Renal cortical epithelial cell (primary cell): ENCODE measurements at regions not wholly inside any gene's neighbourhood (a gene's known extent, or its start where the extent isn't known, plus 50 kb on each side); places are given as distances from the start of the nearest gene placed in this dataset.
"Not testable (repeated sequence)": the region's sequence is repeated elsewhere in the genome, so short reads cannot be mapped to it uniquely, and the experiment has no call there.

Experiments used
- DNase-seq: peaks from one replicate; pipeline ENCODE4 v3.0.0-alpha.2; 2011; ENCODE audit warnings: low read depth

DNA sequence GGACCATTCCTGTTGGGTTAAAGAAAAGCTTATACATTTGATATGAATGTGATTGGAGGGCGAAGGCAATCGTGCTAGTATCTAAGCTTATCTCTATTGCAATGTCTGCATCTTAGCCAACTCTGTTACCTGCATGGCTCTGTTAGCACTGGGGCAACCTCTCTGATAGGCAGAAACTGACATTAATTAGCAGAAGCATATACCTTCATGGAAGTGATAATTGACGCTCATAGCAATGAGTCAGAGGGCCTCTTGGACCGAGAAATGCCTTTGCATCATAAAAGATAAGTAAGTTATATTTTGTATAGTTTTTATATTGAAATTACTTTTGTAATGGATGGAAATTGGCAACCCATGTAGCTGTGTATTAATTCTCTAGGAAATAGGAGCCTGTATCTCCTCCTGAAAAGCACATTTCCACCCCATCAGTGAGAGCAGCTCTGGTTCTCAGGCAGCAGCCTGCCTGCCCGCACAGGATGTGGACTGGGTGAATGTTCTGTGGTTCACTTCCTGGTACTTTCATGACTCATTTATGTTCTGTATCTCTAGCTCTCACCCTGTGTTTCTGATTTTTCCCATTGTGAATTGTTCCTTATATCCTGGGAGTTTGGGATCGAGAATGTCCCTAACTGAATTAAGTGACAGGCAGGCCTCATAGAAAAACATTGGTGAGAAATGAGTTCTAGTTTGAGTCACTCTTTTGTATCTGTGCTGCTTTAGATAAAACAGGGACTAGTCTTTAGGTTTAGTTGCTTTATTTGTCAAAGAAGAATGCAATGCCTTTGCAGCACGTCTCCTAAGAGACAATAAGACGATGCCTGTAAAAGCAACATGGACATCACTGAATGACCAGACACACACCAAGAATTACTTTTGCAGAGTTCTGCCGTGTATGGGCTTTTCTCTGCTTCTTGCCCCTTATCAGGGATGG lies 344.9 kb downstream of the DCDC2C start:
- no peak for DNase-seq

GRCh38 chr2:4049463-4049862 lies 346.1 kb downstream of the DCDC2C start:
- DNase-seq = no peak

- no peak for DNase-seq
These were observed 350.6 kb downstream of the DCDC2C start for GRCh38 chr2:4053769-4054493.

DNA sequence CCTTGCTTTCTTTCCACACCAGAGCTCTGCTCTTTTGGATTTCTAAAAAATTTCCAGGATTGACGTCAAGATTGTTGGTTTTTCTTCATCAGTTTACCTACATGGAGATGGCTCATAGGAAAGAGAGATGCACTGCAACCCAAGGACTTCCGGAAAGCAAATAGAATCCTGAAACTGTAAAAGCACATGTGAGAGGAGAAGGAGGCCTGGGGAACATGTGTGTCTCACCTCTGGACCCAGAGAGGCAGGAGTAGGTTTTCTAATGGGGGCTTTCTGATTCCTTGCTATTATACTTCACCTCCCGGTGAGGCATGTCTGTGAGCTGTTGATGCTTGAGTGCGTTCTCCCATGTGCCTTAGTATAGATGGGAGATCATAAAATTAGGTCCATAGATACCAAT lies 362.8 kb downstream of the DCDC2C start:
- DNase-seq = no peak

GRCh38 chr2:4073026-4073569 lies 369.7 kb downstream of the DCDC2C start:
- DNase-seq = no peak

DNA sequence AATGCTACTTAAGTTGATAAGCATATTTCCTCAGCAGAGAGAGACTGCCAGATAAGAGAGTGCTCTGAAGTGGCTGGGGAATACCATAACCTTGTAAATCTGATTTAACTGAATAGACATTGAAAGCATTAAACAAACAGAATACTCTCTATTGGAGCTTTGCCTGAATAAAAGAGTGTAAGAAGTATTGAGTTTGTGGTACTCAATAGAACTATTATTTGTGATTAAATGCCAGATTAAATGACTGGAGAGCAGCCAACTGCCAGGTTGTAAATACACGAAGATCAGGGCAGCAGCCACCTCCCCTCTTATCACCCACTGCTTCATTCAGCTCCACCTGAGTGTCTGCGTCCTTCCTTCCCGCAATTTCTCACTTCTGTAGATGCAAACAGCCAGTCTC lies 373.6 kb downstream of the DCDC2C start:
- DNase-seq = no peak

DNA sequence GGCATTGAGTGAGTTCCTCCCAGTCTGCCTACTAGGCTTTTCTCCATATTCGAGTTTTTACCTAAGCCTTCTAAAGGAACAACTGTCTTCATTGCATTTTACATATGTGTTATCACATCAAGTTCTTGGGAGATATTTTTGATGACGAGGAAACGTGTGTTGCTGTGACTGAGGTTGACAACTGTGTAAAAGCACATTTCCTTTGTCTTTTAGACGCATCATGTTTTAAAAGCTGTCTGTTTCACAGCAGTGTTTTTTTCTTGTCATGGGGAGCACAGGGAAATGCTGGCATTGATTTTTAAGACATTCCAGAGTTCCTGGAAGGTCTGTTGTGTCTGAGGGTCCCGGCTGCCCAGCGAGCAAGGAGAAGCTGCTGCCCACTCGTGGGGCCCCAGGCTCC lies 381.8 kb downstream of the DCDC2C start:
- DNase-seq = no peak

DNA sequence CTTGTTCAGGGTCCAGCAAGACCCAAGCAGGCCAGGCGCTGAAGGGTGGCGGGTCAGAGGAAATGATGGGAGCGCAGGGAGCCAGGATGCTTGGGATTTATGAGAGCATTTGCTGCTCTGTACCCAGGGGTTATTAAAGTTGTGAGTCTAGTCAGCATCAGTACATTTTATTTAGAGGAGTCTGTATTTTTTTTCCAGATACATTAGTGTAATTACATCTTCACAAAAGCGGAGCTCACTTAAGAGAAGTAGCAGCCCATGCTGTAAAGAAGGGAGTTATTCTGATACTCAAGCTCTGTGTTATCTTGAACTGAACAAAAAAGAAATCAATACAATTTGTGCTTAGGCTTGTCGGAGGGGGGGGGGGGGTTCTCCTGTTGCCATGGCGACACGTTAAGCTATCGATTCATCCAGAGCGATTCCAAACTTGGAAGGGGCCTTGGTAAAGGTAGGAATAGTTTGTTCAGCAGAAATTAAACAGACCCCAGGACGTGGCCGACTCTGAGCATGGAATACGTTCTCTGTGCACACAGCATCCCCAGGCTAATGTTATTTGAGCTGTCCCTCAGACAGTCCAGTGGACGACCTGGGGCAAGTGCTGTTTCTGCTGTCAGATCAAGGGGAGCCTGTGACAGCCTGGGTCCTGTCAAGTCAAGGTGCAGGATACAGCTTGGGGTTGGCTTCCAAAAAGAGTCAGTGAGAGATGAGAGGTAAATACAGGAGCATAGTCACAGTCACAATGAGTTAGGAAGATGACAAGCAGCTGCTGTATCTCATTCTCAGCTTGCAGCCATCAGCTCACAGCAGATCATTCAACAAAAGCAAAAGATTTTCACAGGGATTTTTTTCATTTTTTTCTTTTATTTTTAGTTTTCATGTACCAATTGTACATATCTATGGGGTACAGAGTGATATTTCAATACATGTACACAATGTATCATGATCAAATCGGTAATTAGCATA lies 387.6 kb downstream of the DCDC2C start:
- DNase-seq = no peak

GRCh38 chr2:4091869-4092268 lies 388.5 kb downstream of the DCDC2C start:
- no peak for DNase-seq

DNA sequence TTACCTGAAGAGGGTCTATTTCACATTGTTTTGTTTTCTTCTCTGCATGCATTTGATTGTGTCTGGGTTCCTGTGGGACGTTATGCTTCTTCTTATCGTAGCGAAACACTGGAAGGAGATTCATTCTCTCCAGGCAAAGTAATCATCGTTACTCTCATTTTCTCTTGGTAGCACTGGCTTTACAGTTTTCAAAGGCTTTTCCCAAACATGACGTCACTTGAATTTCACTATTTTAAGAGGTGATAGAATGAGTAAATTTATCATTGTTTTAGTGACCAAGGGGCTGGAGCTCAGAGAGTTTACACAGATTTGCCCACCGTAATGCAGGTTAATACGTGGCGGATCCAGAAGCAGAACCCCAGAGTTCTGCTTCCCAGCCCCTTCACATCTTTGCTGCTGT lies 391.4 kb downstream of the DCDC2C start:
- DNase-seq = no peak

GRCh38 chr2:4096978-4097766 lies 393.8 kb downstream of the DCDC2C start:
- DNase-seq = no peak

DNA sequence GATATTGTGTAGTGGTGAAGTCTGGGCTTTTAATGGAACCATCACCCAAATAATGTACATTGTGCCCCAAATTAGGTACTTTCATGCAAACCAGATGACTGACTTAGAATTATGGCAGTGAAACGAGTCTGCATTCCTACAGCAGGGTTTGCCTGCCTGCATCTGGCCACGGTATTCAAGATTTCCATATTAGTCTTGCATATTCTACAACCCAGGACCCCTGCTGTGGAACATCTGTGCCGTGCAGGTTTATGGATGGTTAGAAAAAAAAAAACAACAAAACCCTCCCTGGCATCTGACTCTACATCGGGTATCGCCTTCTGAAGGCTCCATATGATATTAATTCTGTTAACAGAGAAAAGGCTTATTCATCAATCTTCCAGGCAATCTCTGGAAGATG lies 394.8 kb downstream of the DCDC2C start:
- DNase-seq = no peak

GRCh38 chr2:4101936-4102335 lies 398.6 kb downstream of the DCDC2C start:
- DNase-seq = no peak

GRCh38 chr2:4107179-4107578 lies 403.8 kb downstream of the DCDC2C start:
- DNase-seq = no peak

DNA sequence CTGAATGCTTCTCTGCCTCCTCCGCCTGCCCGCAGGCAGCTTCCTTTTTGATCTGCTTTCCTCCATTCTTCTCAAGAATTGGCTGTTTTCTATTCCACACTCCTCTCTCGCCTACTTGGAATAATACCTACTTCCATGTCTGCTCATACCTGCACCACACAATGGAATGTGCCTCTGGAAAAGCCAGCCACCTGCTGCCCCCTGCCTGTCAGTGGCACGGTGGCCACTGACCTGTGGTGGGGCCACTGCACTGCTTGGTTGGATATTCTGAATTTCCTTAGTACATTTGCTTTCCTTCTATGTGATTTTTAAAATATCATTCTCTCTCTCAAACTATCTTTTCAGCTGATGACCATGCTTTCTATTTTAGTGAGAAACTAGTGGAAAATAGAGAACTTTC lies 406.9 kb downstream of the DCDC2C start:
- DNase-seq = no peak

- not testable (repeated sequence) for DNase-seq
These were observed 412.1 kb downstream of the DCDC2C start for GRCh38 chr2:4115435-4115834.

GRCh38 chr2:4122726-4123125 lies 419.4 kb downstream of the DCDC2C start:
- no peak for DNase-seq

DNA sequence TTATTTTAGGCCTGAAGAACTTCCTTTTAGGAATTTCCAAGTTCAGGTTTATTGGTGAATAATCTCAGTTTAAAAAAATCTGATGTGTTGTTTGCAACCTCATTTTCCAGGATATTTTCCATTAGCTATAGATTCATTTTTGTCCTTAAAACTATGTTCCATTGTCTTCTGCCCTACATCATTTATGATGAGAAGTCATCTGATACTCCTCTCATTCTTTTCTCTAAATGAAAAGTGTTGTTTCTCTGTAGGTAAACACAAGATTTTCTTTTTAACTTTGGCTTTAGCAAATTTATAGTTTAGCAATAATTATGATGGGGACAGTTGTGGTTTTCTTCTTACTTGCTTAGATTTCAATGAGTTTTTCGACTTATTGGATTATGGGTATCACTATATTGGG lies 427.3 kb downstream of the DCDC2C start:
- DNase-seq = no peak

DNA sequence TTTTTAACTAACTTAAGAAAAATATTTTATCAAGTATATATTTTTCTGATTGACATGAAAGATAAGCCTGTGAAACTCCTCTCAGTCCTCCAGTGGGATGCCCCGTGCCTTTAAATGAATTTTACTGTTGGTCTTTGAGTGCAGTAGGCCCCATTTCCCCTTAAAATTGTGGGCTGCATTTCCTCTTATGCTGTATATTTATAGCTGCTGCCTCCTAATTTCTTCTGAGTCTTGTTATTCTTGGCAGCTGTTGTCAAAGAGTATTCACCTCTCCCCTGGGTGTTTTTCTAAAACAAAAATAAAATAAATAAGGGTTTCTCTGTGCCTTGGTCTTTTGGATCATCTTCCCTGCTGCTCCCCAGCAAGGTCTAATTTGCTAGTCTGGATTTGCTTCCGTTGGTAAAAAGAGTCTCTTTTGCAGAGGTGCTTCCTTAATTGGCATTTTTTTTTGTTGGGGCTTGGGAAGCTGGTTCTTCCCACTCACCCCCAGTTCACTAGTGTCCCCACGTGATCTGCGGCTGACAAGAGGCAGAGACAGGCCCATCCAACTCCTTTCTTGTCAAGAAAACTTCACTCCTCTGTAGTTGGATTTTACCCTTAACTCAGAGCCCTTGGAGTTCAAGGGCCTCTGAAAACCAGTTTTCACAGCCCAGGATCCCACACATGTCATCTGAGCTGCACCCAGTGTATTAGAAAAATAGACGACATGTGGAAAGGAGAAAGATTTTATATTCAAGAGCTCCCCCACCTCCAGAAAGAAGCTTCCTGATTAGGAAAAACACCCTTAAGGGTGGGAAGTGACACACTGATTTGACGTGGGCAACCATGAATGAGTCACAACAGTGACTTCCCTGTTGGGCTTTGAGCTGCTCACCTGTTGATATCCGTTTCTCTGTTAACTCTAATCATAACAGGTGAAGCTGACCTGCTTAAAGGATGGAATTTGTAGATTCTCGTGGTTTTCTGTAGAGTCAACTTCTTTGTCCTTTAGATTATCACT lies 431.5 kb downstream of the DCDC2C start:
- peak; percentile 6 for DNase-seq

DNA sequence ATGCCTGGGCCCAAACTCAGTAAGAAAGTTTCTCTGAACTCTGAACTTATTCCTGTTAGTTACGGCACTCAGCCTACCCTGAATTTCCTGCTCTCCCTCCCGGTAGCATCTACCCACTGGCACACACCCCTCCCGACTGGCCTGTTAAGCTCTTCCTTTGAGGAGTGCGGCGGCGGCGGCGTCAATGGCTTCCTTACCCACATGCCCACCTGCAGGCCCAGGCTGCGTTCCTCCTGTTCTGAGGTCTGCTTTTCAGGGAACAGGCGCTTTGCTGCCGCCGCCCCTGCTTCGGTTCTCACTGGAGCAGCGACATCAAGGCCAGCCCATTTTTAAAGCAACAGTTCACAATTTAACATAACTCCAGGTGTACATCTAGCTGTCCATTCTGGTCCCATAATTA lies 432.4 kb downstream of the DCDC2C start:
- no peak for DNase-seq
